HepG2 (cell line): ENCODE measurements at regions not wholly inside any gene's neighbourhood (a gene's known extent, or its start where the extent isn't known, plus 50 kb on each side); places are given as distances from the start of the nearest gene placed in this dataset.

Experiments
- ATAC-seq: fragments of 200-7000 bp; cut with Tn5 transposase; 3 replicates; pipeline ENCODE4 v1.9.1; 2020; ENCODE audit warnings: mild to moderate bottlenecking, moderate library complexity
- BruUV-seq: library from RNA; stranded (reverse); fragments of 400-500 nt; replicated peaks from 2 replicates; lab custom pipeline; 2021; lab: Mats Ljungman, UMichigan
- CTCF ChIA-PET: fragments of 300-600 bp; formaldehyde crosslinking; extraction: SDS; loops from one replicate; lab custom pipeline; 2021; ENCODE audit warnings: low total read pairs, inconsistent platforms, low intra/inter-chr PET ratio; lab: Yijun Ruan, JAX
- POLR2A ChIA-PET: fragments of 350-600 bp; sonication (Branson Sonifier 250); formaldehyde crosslinking; loops from one replicate; lab custom pipeline; 2020; ENCODE audit warnings: antibody characterized with exemption, inconsistent platforms; lab: Yijun Ruan, JAX
- DNase-seq: peaks from one replicate; pipeline ENCODE4 v3.0.0-alpha.2; 2015; ENCODE audit warnings: low spot score
- FAIRE-seq: peaks from 3 replicates; lab custom pipeline; 2011; peaks lifted over from hg19 to GRCh38; lab: Jason Lieb, UNC
- H2AFZ ChIP-seq: one replicate; pipeline ENCODE4 v1.6.1; 2011; ENCODE audit warnings: low read length, inconsistent platforms
- H3K27ac ChIP-seq: fragments of 300-600 bp; 3 replicates; pipeline ENCODE4 v1.8.0; 2011; ENCODE audit warnings: mixed run types, mild to moderate bottlenecking, mixed read lengths, low read length, inconsistent platforms; ENCODE audit not compliant: insufficient read depth; ENCODE audit errors: extremely low read length
- H3K27me3 ChIP-seq, 2 experiments: fragments of 200-600 bp in 1 of 2; 2 replicates in 1 of 2; 3 replicates in 1 of 2; pipeline versions ENCODE4 v1.6.0 to v1.8.0; 2011; ENCODE audit warnings: low read length in 2 of 2, mild to moderate bottlenecking in 2 of 2, moderate library complexity in 2 of 2, inconsistent platforms in 1 of 2; ENCODE audit not compliant: insufficient read depth in 2 of 2, control insufficient read depth in 1 of 2
- H3K36me3 ChIP-seq, 2 experiments: fragments of 200-600 bp in 1 of 2; replicated peaks in 1 of 2; 2 replicates in 1 of 2; 3 replicates in 1 of 2; pipeline versions ENCODE4 v1.5.1 to v1.8.0; 2011; ENCODE audit warnings: low read length in 2 of 2, inconsistent platforms in 1 of 2; ENCODE audit not compliant: insufficient read depth in 2 of 2, control insufficient read depth in 1 of 2
- H3K4me1 ChIP-seq: 2 replicates; pipeline ENCODE4 v1.5.1; 2012; ENCODE audit warnings: low read length, inconsistent platforms; ENCODE audit not compliant: insufficient read depth
- H3K4me2 ChIP-seq: 2 replicates; pipeline ENCODE4 v1.6.0; 2011; ENCODE audit warnings: low read depth, low read length, inconsistent platforms
- H3K4me3 ChIP-seq, 3 experiments: fragments of 200-600 bp in 1 of 3; sonication (generic), shearing (Covaris generic) in 1 of 3; replicated peaks in 1 of 3; 2 replicates each; pipeline ENCODE4 v1.5.1; 2011 to 2016; ENCODE audit warnings: low read length in 3 of 3, inconsistent platforms in 2 of 3, low read depth in 2 of 3, mild to moderate bottlenecking in 2 of 3, control low read depth in 1 of 3, mixed read lengths in 1 of 3; ENCODE audit not compliant: insufficient read depth in 1 of 3
- H3K79me2 ChIP-seq: one replicate; pipeline ENCODE4 v1.6.1; 2011; ENCODE audit warnings: low read length, inconsistent platforms; ENCODE audit not compliant: insufficient read depth
- H3K9ac ChIP-seq: 2 replicates; pipeline ENCODE4 v1.6.0; 2011; ENCODE audit warnings: mild to moderate bottlenecking, low read depth, low read length, inconsistent platforms; ENCODE audit not compliant: insufficient read depth
- H3K9me3 ChIP-seq: 2 replicates; pipeline ENCODE4 v1.5.1; 2012; ENCODE audit warnings: mild to moderate bottlenecking, low read length
- H4K20me1 ChIP-seq: 2 replicates; pipeline ENCODE4 v1.6.0; 2011; ENCODE audit warnings: inconsistent platforms, mild to moderate bottlenecking, low read length, moderate library complexity; ENCODE audit not compliant: insufficient read depth
- CEBPB ChIP-seq: IDR thresholded peaks from 2 replicates; pipeline ENCODE4 v1.6.1; 2011; ENCODE audit warnings: low read depth, low read length, improper control_type of control experiment, borderline replicate concordance
- CEBPG ChIP-seq: IDR thresholded peaks from 2 replicates; pipeline ENCODE4 v1.6.1; 2016
- CHD2 ChIP-seq: IDR thresholded peaks from 2 replicates; pipeline ENCODE4 v1.6.1; 2011; ENCODE audit warnings: low read depth, low read length, improper control_type of control experiment
- DMAP1 ChIP-seq: IDR thresholded peaks from 2 replicates; pipeline ENCODE4 v1.6.1; 2016
- FOXA1 ChIP-seq, 2 experiments: fragments of 450-650 bp in 1 of 2; sonication (generic) in 1 of 2; formaldehyde crosslinking in 1 of 2; IDR thresholded peaks; 2 replicates each; pipeline versions ENCODE4 v1.4.0 to v1.6.1; 2016 to 2020; ENCODE audit warnings: missing genetic modification reagents in 1 of 2
- GATAD2A ChIP-seq: IDR thresholded peaks from 2 replicates; pipeline ENCODE4 v1.6.1; 2016
- KAT8 ChIP-seq: IDR thresholded peaks from 2 replicates; pipeline ENCODE4 v1.6.1; 2016; ENCODE audit warnings: missing genetic modification reagents, missing compliant biosample characterization
- MAF1 ChIP-seq: sonication (generic); formaldehyde crosslinking; IDR thresholded peaks from 2 replicates; pipeline ENCODE4 v1.5.0; 2020; ENCODE audit warnings: missing genetic modification reagents, borderline replicate concordance
- MAFF ChIP-seq: IDR thresholded peaks from 2 replicates; pipeline ENCODE4 v1.6.1; 2011; ENCODE audit warnings: low read depth, low read length, improper control_type of control experiment
- MTA3 ChIP-seq: sonication (generic); formaldehyde crosslinking; IDR thresholded peaks from 2 replicates; pipeline ENCODE4 v1.4.0; 2020; ENCODE audit warnings: missing genetic modification reagents
- TCF7 ChIP-seq: sonication (generic); IDR thresholded peaks from 2 replicates; pipeline ENCODE4 v1.6.1; 2016; ENCODE audit warnings: antibody characterized with exemption, low read depth
- ZNF263 ChIP-seq: sonication (generic); formaldehyde crosslinking; IDR thresholded peaks from 2 replicates; pipeline ENCODE4 v1.4.0; 2020; ENCODE audit warnings: missing genetic modification reagents
- ZNF672 ChIP-seq: sonication (generic); formaldehyde crosslinking; IDR thresholded peaks from 2 replicates; pipeline ENCODE4 v1.8.1; 2022; ENCODE audit warnings: missing genetic modification reagents
- WGBS: methylation state at CpG from one replicate; pipeline ENCODE4 v1.1.6; 2017; ENCODE audit warnings: low lambda C conversion rate; 5-methylcytosine and 5-hydroxymethylcytosine counted together
- in situ Hi-C: cut with HindIII; loops from 2 replicates; pipeline ENCODE4 v1.10.0; 2017; ENCODE audit warnings: low pct_unique_long_range_greater_than_20kb; ENCODE audit not compliant: extremely low pct_ligation_motif_present
- intact Hi-C: fragments of 100-400 bp; cut with micrococcal nuclease; formaldehyde crosslinking; loops from one replicate; pipeline ENCODE4 v1.10.0; 2022; ENCODE audit not compliant: unreplicated experiment
- TF ChIP-seq, protein P1 (sequence below): IDR thresholded peaks from 2 replicates; pipeline ENCODE4 v1.6.1; 2016
- TF ChIP-seq, protein P2 (sequence below): sonication (generic); formaldehyde crosslinking; IDR thresholded peaks from 2 replicates; pipeline ENCODE4 v1.4.0; 2020; ENCODE audit warnings: missing genetic modification reagents; ENCODE audit errors: not compliant biosample characterization
- TF ChIP-seq, protein P3 (sequence below), 2 experiments: fragments of 450-650 bp in 1 of 2; sonication (generic) in 1 of 2; formaldehyde crosslinking; IDR thresholded peaks; 2 replicates each; pipeline versions ENCODE4 v1.5.0 to v1.8.0; 2020 to 2022; ENCODE audit warnings: mild to moderate bottlenecking in 1 of 2, missing genetic modification reagents in 1 of 2

DNA sequence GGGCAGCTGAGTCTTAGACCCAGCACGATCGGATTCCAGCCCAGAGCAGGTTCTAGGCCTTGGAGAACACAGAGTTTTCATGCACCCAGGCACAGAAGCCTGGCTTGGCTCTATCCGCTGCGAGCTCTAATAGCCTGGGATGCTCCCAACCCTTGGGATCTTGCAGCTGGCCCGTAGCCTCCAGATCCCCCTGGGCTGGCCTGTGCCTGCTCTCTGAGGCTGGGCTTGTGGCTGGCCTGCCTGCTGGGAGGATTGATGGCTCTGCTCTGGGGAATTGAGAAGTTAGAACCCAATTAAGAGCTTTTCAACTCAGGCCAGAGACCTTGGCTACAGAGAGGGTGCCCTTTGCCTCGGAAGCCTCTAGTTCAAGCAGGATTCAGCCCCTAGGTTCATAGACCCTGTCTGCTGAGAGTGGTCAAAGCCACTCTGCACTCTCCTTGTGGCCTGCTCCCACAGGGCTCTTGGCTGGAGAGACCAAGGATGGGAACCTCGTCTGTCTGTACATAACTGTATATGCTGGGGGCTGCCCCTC, 64.4 kb downstream of the MAGEF1 start:
- Histone ChIP-seq H3K36me3 (no peaks in the 10 kb centered on the region), H2AFZ (no peak overlapping the region), H3K4me3 (no peak overlapping the region), H3K79me2 (no peaks in the 10 kb centered on the region), H3K27me3 (peaks cover 0 to 16% of the 10 kb centered on the region in 2 experiments; a peak in 2 of 5 replicates), H3K4me2 (no peak overlapping the region), H4K20me1 (no peaks in the 10 kb centered on the region), H3K9me3 (no peaks in the 10 kb centered on the region), H3K9ac (no peak overlapping the region), H3K27ac (no peak overlapping the region), H3K4me1 (peaks cover 8% of the 10 kb centered on the region; the same call in 1 of the 2 replicates)
- FAIRE-seq (no peak), DNase-seq (no peak), ATAC-seq (no peak)
- ChIA-PET CTCF (no interaction called here), POLR2A (no interaction called here)
- TF ChIP-seq CHD2 (no peak), KAT8 (CRISPR knock-in tag) (no peak), DMAP1 (no peak)
- in situ Hi-C loops (no loop called here), intact Hi-C loops (no loop called here)
- BruUV-seq: no TSS peak
- WGBS: 34% methylated on average over 4 of the region's 7 CpGs

DNA sequence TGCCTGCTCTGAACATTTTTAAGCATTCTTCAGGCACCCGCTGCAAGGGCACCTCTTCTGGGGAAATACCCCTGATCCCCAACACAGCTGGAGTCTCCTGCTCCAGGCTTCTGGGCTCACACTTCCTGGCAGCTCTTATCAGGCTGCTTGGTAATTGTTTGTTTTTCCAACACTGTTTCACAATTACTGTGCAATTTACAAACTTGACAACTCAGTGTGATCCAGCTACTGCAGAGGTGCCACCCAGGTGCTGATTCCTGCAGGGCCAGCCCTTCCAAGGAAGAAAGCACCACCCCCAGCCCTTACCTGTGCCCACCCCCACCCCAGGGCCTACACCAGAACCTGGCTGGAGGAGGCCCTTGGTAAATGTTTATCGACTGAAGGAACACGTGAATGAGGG, 66.5 kb downstream of the MAGEF1 start:
- FAIRE-seq: no peak
- DNase-seq: peak; percentile 10
- no peak overlapping the region for H3K4me3 ChIP-seq
- ChIA-PET CTCF (no interaction called here), POLR2A (no interaction called here)
- BruUV-seq: no TSS peak
- H3K79me2 ChIP-seq: no peaks in the 10 kb centered on the region
- peak; percentile 68 for ATAC-seq
- no peak overlapping the region for H3K4me2 ChIP-seq
- no peak overlapping the region for H3K27ac ChIP-seq
- H3K36me3 ChIP-seq: no peaks in the 10 kb centered on the region
- H3K4me1 ChIP-seq: peaks cover 8% of the 10 kb centered on the region; the same call in 1 of the 2 replicates
- in situ Hi-C loops (no loop called here), intact Hi-C loops (no loop called here)
- no peaks in the 10 kb centered on the region for H3K9me3 ChIP-seq
- no peak overlapping the region for H2AFZ ChIP-seq
- peaks cover 0 to 12% of the 10 kb centered on the region in 2 experiments; a peak in 1 of 5 replicates for H3K27me3 ChIP-seq
- no peaks in the 10 kb centered on the region for H4K20me1 ChIP-seq
- WGBS: 3% methylated on average over 3 of the region's 3 CpGs
- no peak overlapping the region for H3K9ac ChIP-seq
- TF ChIP-seq MAFF (no peak), MAF1 (no peak), FOXA1 (IDR thresholded peaks at IDR 0.05) (no peak), FOXA1 (CRISPR knock-in tag; IDR thresholded peaks at IDR 0.05) (peak; percentile 26; the same call in 1 of the 2 replicates), CEBPG (0 out of 2 replicates have a peak, but pooled peaks have one; percentile 11), TCF7 (no peak), ZNF263 (CRISPR knock-in tag) (no peak), GATAD2A (CRISPR knock-in tag) (0 out of 2 replicates have a peak, but pooled peaks have one; percentile 14), MTA3 (CRISPR knock-in tag) (no peak), ZNF672 (no peak), CEBPB (peak; percentile 74; the same call in 1 of the 2 replicates)
- TF ChIP-seq, protein P1, sequence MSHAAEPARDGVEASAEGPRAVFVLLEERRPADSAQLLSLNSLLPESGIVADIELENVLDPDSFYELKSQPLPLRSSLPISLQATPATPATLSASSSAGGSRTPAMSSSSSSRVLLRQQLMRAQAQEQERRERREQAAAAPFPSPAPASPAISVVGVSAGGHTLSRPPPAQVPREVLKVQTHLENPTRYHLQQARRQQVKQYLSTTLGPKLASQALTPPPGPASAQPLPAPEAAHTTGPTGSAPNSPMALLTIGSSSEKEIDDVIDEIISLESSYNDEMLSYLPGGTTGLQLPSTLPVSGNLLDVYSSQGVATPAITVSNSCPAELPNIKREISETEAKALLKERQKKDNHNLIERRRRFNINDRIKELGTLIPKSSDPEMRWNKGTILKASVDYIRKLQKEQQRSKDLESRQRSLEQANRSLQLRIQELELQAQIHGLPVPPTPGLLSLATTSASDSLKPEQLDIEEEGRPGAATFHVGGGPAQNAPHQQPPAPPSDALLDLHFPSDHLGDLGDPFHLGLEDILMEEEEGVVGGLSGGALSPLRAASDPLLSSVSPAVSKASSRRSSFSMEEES (CRISPR knock-in tag): no peak
- TF ChIP-seq, protein P2, sequence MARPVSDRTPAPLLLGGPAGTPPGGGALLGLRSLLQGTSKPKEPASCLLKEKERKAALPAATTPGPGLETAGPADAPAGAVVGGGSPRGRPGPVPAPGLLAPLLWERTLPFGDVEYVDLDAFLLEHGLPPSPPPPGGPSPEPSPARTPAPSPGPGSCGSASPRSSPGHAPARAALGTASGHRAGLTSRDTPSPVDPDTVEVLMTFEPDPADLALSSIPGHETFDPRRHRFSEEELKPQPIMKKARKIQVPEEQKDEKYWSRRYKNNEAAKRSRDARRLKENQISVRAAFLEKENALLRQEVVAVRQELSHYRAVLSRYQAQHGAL: no peak
- TF ChIP-seq, protein P3, sequence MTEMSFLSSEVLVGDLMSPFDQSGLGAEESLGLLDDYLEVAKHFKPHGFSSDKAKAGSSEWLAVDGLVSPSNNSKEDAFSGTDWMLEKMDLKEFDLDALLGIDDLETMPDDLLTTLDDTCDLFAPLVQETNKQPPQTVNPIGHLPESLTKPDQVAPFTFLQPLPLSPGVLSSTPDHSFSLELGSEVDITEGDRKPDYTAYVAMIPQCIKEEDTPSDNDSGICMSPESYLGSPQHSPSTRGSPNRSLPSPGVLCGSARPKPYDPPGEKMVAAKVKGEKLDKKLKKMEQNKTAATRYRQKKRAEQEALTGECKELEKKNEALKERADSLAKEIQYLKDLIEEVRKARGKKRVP (CRISPR knock-in tag; IDR thresholded peaks at IDR 0.05): 0 out of 4 replicates have a peak, but pooled peaks of 1 of the 2 experiments have one; percentile 27
